Amygdala (tissue), 56 donors: ENCODE measurements at regions not wholly inside any gene's neighbourhood (a gene's known extent, or its start where the extent isn't known, plus 50 kb on each side); places are given as distances from the start of the nearest gene placed in this dataset.

Experiments used
- DNase-seq, 56 donors: peaks; one replicate each; lab custom pipeline; 2025; lab: John Stamatoyannopoulos, UW

GRCh38 chr5:27388755-27389154, 350.4 kb upstream of the CDH9 start:
- DNase-seq = no peak

GRCh38 chr5:27387535-27388073, 349.2 kb upstream of the CDH9 start:
- DNase-seq = no peak

- no peak for DNase-seq
Observed at GRCh38 chr5:27381686-27382085, 343.3 kb upstream of the CDH9 start.

GRCh38 chr5:27377626-27378025, 339.2 kb upstream of the CDH9 start:
- no peak for DNase-seq

GRCh38 chr5:27353970-27354369, 315.6 kb upstream of the CDH9 start:
- no peak for DNase-seq

- DNase-seq = no peak
Observed at GRCh38 chr5:27353540-27353939, 315.2 kb upstream of the CDH9 start.

- no peak for DNase-seq
Observed at GRCh38 chr5:27341342-27341741, 303.0 kb upstream of the CDH9 start.

GRCh38 chr5:27336817-27337216, 298.4 kb upstream of the CDH9 start:
- no peak for DNase-seq

- no peak for DNase-seq
Observed at GRCh38 chr5:27328480-27328879, 290.1 kb upstream of the CDH9 start.

- no peak for DNase-seq
Observed at GRCh38 chr5:27325513-27325912, 287.1 kb upstream of the CDH9 start.

- DNase-seq = no peak
Observed at GRCh38 chr5:27318701-27319100, 280.3 kb upstream of the CDH9 start.

- no peak for DNase-seq
Observed at GRCh38 chr5:27316271-27316650, 277.9 kb upstream of the CDH9 start.

- no peak for DNase-seq
Observed at GRCh38 chr5:27315363-27316270, 277.2 kb upstream of the CDH9 start.

GRCh38 chr5:27313549-27313948, 275.2 kb upstream of the CDH9 start:
- no peak for DNase-seq

GRCh38 chr5:27312291-27312893, 274.0 kb upstream of the CDH9 start:
- no peak for DNase-seq

- DNase-seq = no peak
Observed at GRCh38 chr5:27311544-27311943, 273.2 kb upstream of the CDH9 start.

- no peak for DNase-seq
Observed at GRCh38 chr5:27308153-27308552, 269.8 kb upstream of the CDH9 start.

GRCh38 chr5:27290172-27290571, 251.8 kb upstream of the CDH9 start:
- DNase-seq = no peak

GRCh38 chr5:27276119-27276518, 237.7 kb upstream of the CDH9 start:
- DNase-seq = no peak

GRCh38 chr5:27275345-27275744, 237.0 kb upstream of the CDH9 start:
- no peak for DNase-seq

- DNase-seq = no peak
Observed at GRCh38 chr5:27269766-27270165, 231.4 kb upstream of the CDH9 start.
